ENCODE measurements at regions not wholly inside any gene's neighbourhood (a gene's known extent, or its start where the extent isn't known, plus 50 kb on each side); places are given as distances from the start of the nearest gene placed in this dataset.

- no peak for DNase-seq
These were observed 322.1 kb upstream of the RNF32 start for GRCh38 chr7:156318426-156318825.

GRCh38 chr7:156309016-156309620, 331.5 kb upstream of the RNF32 start:
- peak in 37 of 51 donors; percentile 3 to 79 (median 42) for DNase-seq

- DNase-seq, result no peak
These were observed 333.4 kb upstream of the RNF32 start for GRCh38 chr7:156307193-156307592.

- no peak for DNase-seq
These were observed 335.2 kb upstream of the RNF32 start for GRCh38 chr7:156305351-156305750.

- DNase-seq, result no peak
These were observed 357.8 kb upstream of the RNF32 start for GRCh38 chr7:156282816-156283215.

- DNase-seq, result no peak
These were observed 360.9 kb upstream of the RNF32 start for GRCh38 chr7:156279635-156280034.

GRCh38 chr7:156275292-156275691, 365.3 kb upstream of the RNF32 start:
- peak in 1 of 51 donors; percentile 3 for DNase-seq

- DNase-seq, result no peak
These were observed 366.0 kb upstream of the RNF32 start for GRCh38 chr7:156274557-156274956.

- DNase-seq, result no peak
These were observed 379.0 kb upstream of the RNF32 start for GRCh38 chr7:156261581-156261980.

- no peak for DNase-seq
These were observed 382.7 kb upstream of the RNF32 start for GRCh38 chr7:156257904-156258303.

GRCh38 chr7:156255635-156256034, 384.9 kb upstream of the RNF32 start:
- no peak for DNase-seq

- no peak for DNase-seq
These were observed 388.7 kb upstream of the RNF32 start for GRCh38 chr7:156251861-156252260.

- no peak for DNase-seq
These were observed 400.0 kb upstream of the RNF32 start for GRCh38 chr7:156240532-156240931.

- peak in 3 of 51 donors; percentile 7 to 14 (median 8) for DNase-seq
These were observed 402.0 kb upstream of the RNF32 start for GRCh38 chr7:156238366-156239133.

- DNase-seq, result no peak
These were observed 403.0 kb upstream of the RNF32 start for GRCh38 chr7:156237614-156238013.

- no peak for DNase-seq
These were observed 403.5 kb upstream of the RNF32 start for GRCh38 chr7:156236936-156237599.

- no peak for DNase-seq
These were observed 404.2 kb upstream of the RNF32 start for GRCh38 chr7:156236181-156236889.

- DNase-seq, result no peak
These were observed 405.7 kb upstream of the RNF32 start for GRCh38 chr7:156234666-156235494.

- DNase-seq, result no peak
These were observed 406.4 kb upstream of the RNF32 start for GRCh38 chr7:156234192-156234591.

- DNase-seq, result no peak
These were observed 407.5 kb upstream of the RNF32 start for GRCh38 chr7:156232931-156233705.
